ENCODE measurements at regions not wholly inside any gene's neighbourhood (a gene's known extent, or its start where the extent isn't known, plus 50 kb on each side); places are given as distances from the start of the nearest gene placed in this dataset.

- DNase-seq = no peak
These were observed 259.0 kb upstream of the OPRM1 start for GRCh38 chr6:153780011-153780410.

GRCh38 chr6:153778216-153778615 is 260.8 kb upstream of the OPRM1 start:
- no peak for DNase-seq

- DNase-seq = no peak
These were observed 267.5 kb upstream of the OPRM1 start for GRCh38 chr6:153771577-153771976.

GRCh38 chr6:153767127-153767526 is 271.9 kb upstream of the OPRM1 start:
- no peak for DNase-seq

GRCh38 chr6:153758516-153758915 is 280.5 kb upstream of the OPRM1 start:
- no peak for DNase-seq

- DNase-seq = no peak
These were observed 303.3 kb upstream of the OPRM1 start for GRCh38 chr6:153735761-153736160.

GRCh38 chr6:153729189-153729588 is 309.9 kb upstream of the OPRM1 start:
- DNase-seq = no peak

GRCh38 chr6:153727885-153728284 is 311.2 kb upstream of the OPRM1 start:
- DNase-seq = no peak

GRCh38 chr6:153725456-153725855 is 313.6 kb upstream of the OPRM1 start:
- DNase-seq = no peak

- DNase-seq = no peak
These were observed 318.3 kb upstream of the OPRM1 start for GRCh38 chr6:153720732-153721131.

GRCh38 chr6:153705429-153705828 is 333.6 kb upstream of the OPRM1 start:
- DNase-seq = no peak

GRCh38 chr6:153702671-153703070 is 336.4 kb upstream of the OPRM1 start:
- no peak for DNase-seq

- DNase-seq = no peak
These were observed 340.4 kb upstream of the OPRM1 start for GRCh38 chr6:153698637-153699036.

- DNase-seq = no peak
These were observed 341.0 kb upstream of the OPRM1 start for GRCh38 chr6:153698001-153698400.

GRCh38 chr6:153677522-153677921 is 361.5 kb upstream of the OPRM1 start:
- no peak for DNase-seq

GRCh38 chr6:153673750-153674149 is 365.3 kb upstream of the OPRM1 start:
- DNase-seq = no peak

- DNase-seq = no peak
These were observed 365.8 kb upstream of the OPRM1 start for GRCh38 chr6:153673225-153673624.

GRCh38 chr6:153670403-153671026 is 368.5 kb upstream of the OPRM1 start:
- DNase-seq = no peak

- no peak for DNase-seq
These were observed 370.3 kb upstream of the OPRM1 start for GRCh38 chr6:153668758-153669157.

- no peak for DNase-seq
These were observed 376.1 kb upstream of the OPRM1 start for GRCh38 chr6:153662982-153663381.

- DNase-seq = no peak
These were observed 393.7 kb upstream of the OPRM1 start for GRCh38 chr6:153645326-153645725.

GRCh38 chr6:153644000-153644399 is 395.0 kb upstream of the OPRM1 start:
- DNase-seq = no peak

- no peak for DNase-seq
These were observed 404.6 kb upstream of the OPRM1 start for GRCh38 chr6:153634416-153634815.

- DNase-seq = no peak
These were observed 414.0 kb upstream of the OPRM1 start for GRCh38 chr6:153625089-153625488.

GRCh38 chr6:153624528-153624927 is 414.5 kb upstream of the OPRM1 start:
- no peak for DNase-seq

- DNase-seq = no peak
These were observed 415.5 kb upstream of the OPRM1 start for GRCh38 chr6:153623496-153623895.
